H1 (cell line): ENCODE measurements at regions not wholly inside any gene's neighbourhood (a gene's known extent, or its start where the extent isn't known, plus 50 kb on each side); places are given as distances from the start of the nearest gene placed in this dataset.

Experiments used
- CTCF ChIA-PET: fragments of 300-600 bp; sonication (Branson Sonifier 250); formaldehyde crosslinking; loops from one replicate; lab custom pipeline; 2021; ENCODE audit not compliant: partially characterized antibody; lab: Charles Lee
- POLR2A ChIA-PET: fragments of 300-600 bp; sonication (Branson Sonifier 250); formaldehyde crosslinking; loops from one replicate; lab custom pipeline; 2021; ENCODE audit warnings: inconsistent platforms; ENCODE audit not compliant: partially characterized antibody; lab: Charles Lee
- DNase-seq, 2 experiments: peaks; one replicate each; pipeline versions ENCODE4 v3.0.0 to v3.0.0-alpha.2; 2010 to 2022; ENCODE audit warnings: low spot score in 2 of 2, low read depth in 1 of 2, mixed read lengths in 1 of 2
- FAIRE-seq: peaks from 2 replicates; lab custom pipeline; 2011; peaks lifted over from hg19 to GRCh38; lab: Jason Lieb, UNC
- H2AFZ ChIP-seq: 2 replicates; pipeline ENCODE4 v1.8.1; 2012; ENCODE audit warnings: low read length, inconsistent platforms
- H2AK5ac ChIP-seq: 2 replicates; pipeline ENCODE4 v1.6.1; 2013; ENCODE audit warnings: low read depth, low read length
- H2BK120ac ChIP-seq: replicated peaks from 2 replicates; pipeline ENCODE3; 2013; ENCODE audit warnings: low read depth, low read length, inconsistent platforms
- H2BK12ac ChIP-seq: 2 replicates; pipeline ENCODE4 v1.6.1; 2013; ENCODE audit warnings: low read depth, low read length
- H2BK15ac ChIP-seq: 2 replicates; pipeline ENCODE4 v1.6.1; 2013; ENCODE audit warnings: low read length
- H2BK20ac ChIP-seq: 2 replicates; pipeline ENCODE4 v1.6.1; 2013; ENCODE audit warnings: low read length
- H2BK5ac ChIP-seq: 2 replicates; pipeline ENCODE4 v1.6.1; 2013; ENCODE audit warnings: low read depth, low read length
- H3K14ac ChIP-seq: 2 replicates; pipeline ENCODE4 v1.6.1; 2013; ENCODE audit warnings: inconsistent platforms; ENCODE audit not compliant: insufficient read length
- H3K18ac ChIP-seq: 2 replicates; pipeline ENCODE4 v1.6.1; 2013; ENCODE audit warnings: low read length; ENCODE audit errors: extremely low read depth
- H3K23ac ChIP-seq: 2 replicates; pipeline ENCODE4 v1.6.1; 2013; ENCODE audit warnings: inconsistent platforms; ENCODE audit not compliant: insufficient read length
- H3K23me2 ChIP-seq: 2 replicates; pipeline ENCODE4 v1.6.1; 2013; ENCODE audit warnings: low read depth, low read length
- H3K27ac ChIP-seq: 2 replicates; pipeline ENCODE4 v1.6.1; 2011; ENCODE audit warnings: low read depth, low read length, inconsistent platforms
- H3K27me3 ChIP-seq, 4 experiments: replicated peaks in 1 of 4; 1 replicate in 1 of 4; 2 replicates in 3 of 4; pipeline versions ENCODE4 v1.6.1 to v1.8.1; 2011 to 2013; ENCODE audit warnings: low read length in 3 of 4, mild to moderate bottlenecking in 3 of 4, inconsistent platforms in 2 of 4, mixed read lengths in 2 of 4, moderate library complexity in 1 of 4; ENCODE audit not compliant: control insufficient read depth in 3 of 4, insufficient read depth in 3 of 4; ENCODE audit errors: extremely low read depth in 1 of 4
- H3K36me3 ChIP-seq, 4 experiments: 2 replicates each; pipeline versions ENCODE4 v1.6.1 to v1.8.1; 2011 to 2013; ENCODE audit warnings: mild to moderate bottlenecking in 4 of 4, low read length in 3 of 4, moderate library complexity in 2 of 4, control low read depth in 1 of 4, inconsistent platforms in 1 of 4; ENCODE audit not compliant: insufficient read depth in 4 of 4, control insufficient read depth in 2 of 4
- H3K4ac ChIP-seq: replicated peaks from 2 replicates; pipeline ENCODE3; 2013; ENCODE audit warnings: low read length, low read depth, mixed read lengths, inconsistent platforms; ENCODE audit not compliant: insufficient read length
- H3K4me1 ChIP-seq, 4 experiments: replicated peaks in 1 of 4; 1 replicate in 1 of 4; 2 replicates in 3 of 4; pipeline versions ENCODE4 v1.6.1 to v1.8.1; 2011 to 2013; ENCODE audit warnings: low read length in 3 of 4, inconsistent platforms in 2 of 4, mixed read lengths in 1 of 4; ENCODE audit not compliant: insufficient read depth in 4 of 4, control insufficient read depth in 3 of 4
- H3K4me2 ChIP-seq, 2 experiments: 2 replicates each; pipeline versions ENCODE4 v1.6.1 to v1.8.1; 2011 to 2013; ENCODE audit warnings: low read depth in 2 of 2, low read length in 2 of 2, control low read depth in 1 of 2, inconsistent platforms in 1 of 2, mild to moderate bottlenecking in 1 of 2; ENCODE audit not compliant: insufficient read depth in 1 of 2
- H3K4me3 ChIP-seq, 4 experiments: fragments of 200-600, 300-600 bp in 1 of 4; sonication (generic), shearing (Covaris generic), sonication (Bioruptor Twin) in 1 of 4; 2 replicates each; pipeline versions ENCODE4 v1.5.1 to v1.8.1; 2011 to 2016; ENCODE audit warnings: low read length in 4 of 4, low read depth in 3 of 4, control low read depth in 2 of 4, inconsistent platforms in 2 of 4, mild to moderate bottlenecking in 2 of 4, mixed read lengths in 1 of 4, moderate library complexity in 1 of 4; ENCODE audit not compliant: insufficient read depth in 2 of 4; ENCODE audit errors: extremely low read depth in 1 of 4
- H3K56ac ChIP-seq: replicated peaks from 2 replicates; pipeline ENCODE3; 2013; ENCODE audit warnings: low read depth, mild to moderate bottlenecking, mixed read lengths, low read length, inconsistent platforms; ENCODE audit not compliant: insufficient read length
- H3K79me1 ChIP-seq: 2 replicates; pipeline ENCODE4 v1.6.1; 2013; ENCODE audit warnings: low read depth, low read length, control low read depth
- H3K79me2 ChIP-seq, 2 experiments: 2 replicates each; pipeline versions ENCODE4 v1.6.1 to v1.8.1; 2012 to 2013; ENCODE audit warnings: low read length in 2 of 2, mild to moderate bottlenecking in 2 of 2, inconsistent platforms in 1 of 2; ENCODE audit not compliant: insufficient read depth in 2 of 2, control insufficient read depth in 1 of 2
- H3K9ac ChIP-seq, 4 experiments: replicated peaks in 1 of 4; 1 replicate in 1 of 4; 2 replicates in 3 of 4; pipeline versions ENCODE4 v1.6.1 to v1.8.1; 2011 to 2013; ENCODE audit warnings: low read depth in 3 of 4, low read length in 3 of 4, control low read depth in 2 of 4, mild to moderate bottlenecking in 2 of 4, moderate library complexity in 2 of 4, inconsistent platforms in 1 of 4; ENCODE audit errors: extremely low read depth in 1 of 4
- H3K9me3 ChIP-seq, 2 experiments: 2 replicates each; pipeline versions ENCODE4 v1.6.1 to v1.8.1; 2012 to 2013; ENCODE audit warnings: mild to moderate bottlenecking in 2 of 2, moderate library complexity in 2 of 2, control low read depth in 1 of 2, inconsistent platforms in 1 of 2, low read depth in 1 of 2, low read length in 1 of 2, mixed read lengths in 1 of 2; ENCODE audit not compliant: insufficient read depth in 2 of 2
- H4K20me1 ChIP-seq, 2 experiments: replicated peaks in 1 of 2; 2 replicates each; pipeline versions ENCODE3 to v1.8.1; 2011 to 2013; ENCODE audit warnings: inconsistent platforms in 2 of 2, low read length in 2 of 2, mild to moderate bottlenecking in 1 of 2; ENCODE audit not compliant: insufficient read depth in 2 of 2, control insufficient read depth in 1 of 2
- H4K5ac ChIP-seq: 2 replicates; pipeline ENCODE4 v1.6.1; 2013; ENCODE audit warnings: low read length, low read depth, mixed read lengths, inconsistent platforms; ENCODE audit not compliant: insufficient read length
- H4K8ac ChIP-seq: 2 replicates; pipeline ENCODE4 v1.8.0; 2013; ENCODE audit warnings: mild to moderate bottlenecking, moderate library complexity, low read length, inconsistent platforms; ENCODE audit not compliant: insufficient read depth; ENCODE audit errors: extremely low read depth
- H4K91ac ChIP-seq: replicated peaks from 2 replicates; pipeline ENCODE3; 2013; ENCODE audit warnings: low read length, mixed read lengths, inconsistent platforms; ENCODE audit not compliant: insufficient read length
- BACH1 ChIP-seq: IDR thresholded peaks from 2 replicates; pipeline ENCODE4 v1.6.1; 2012; ENCODE audit warnings: low read length, improper control_type of control experiment
- BCL11A ChIP-seq, 2 experiments: IDR thresholded peaks; one replicate each; pipeline ENCODE4 v1.6.1; 2011; ENCODE audit warnings: low read depth in 2 of 2, low read length in 2 of 2, mild to moderate bottlenecking in 2 of 2
- CREB1 ChIP-seq: IDR thresholded peaks from 2 replicates; pipeline ENCODE4 v1.6.1; 2012; ENCODE audit warnings: inconsistent platforms
- GABPA ChIP-seq: IDR thresholded peaks from 2 replicates; pipeline ENCODE4 v1.6.1; 2011; ENCODE audit warnings: mild to moderate bottlenecking, low read length, moderate library complexity, borderline replicate concordance; ENCODE audit not compliant: insufficient read depth
- HDAC2 ChIP-seq, 2 experiments: fragments of 300-600 bp in 1 of 2; sonication (generic) in 1 of 2; IDR thresholded peaks; 2 replicates each; pipeline ENCODE4 v1.6.1; 2011 to 2012; ENCODE audit warnings: low read depth in 2 of 2, low read length in 2 of 2, mild to moderate bottlenecking in 2 of 2, moderate library complexity in 2 of 2, borderline replicate concordance in 1 of 2, inconsistent platforms in 1 of 2
- YY1 ChIP-seq: IDR thresholded peaks from 2 replicates; pipeline ENCODE4 v1.6.1; 2011; ENCODE audit warnings: low read depth, mild to moderate bottlenecking, low read length
- WGBS, 2 experiments: shearing (Covaris generic) in 1 of 2; methylation state at CpG; one replicate each; pipeline versions ENCODE4 v1.1.6 to v1.1.7; 2013 to 2015; ENCODE audit warnings: low lambda C conversion rate in 2 of 2, mixed read lengths in 2 of 2, inconsistent platforms in 1 of 2, low coverage in 1 of 2, missing lambda C conversion rate in 1 of 2; ENCODE audit not compliant: insufficient replicate concordance in 2 of 2, insufficient coverage in 1 of 2, insufficient read length in 1 of 2; ENCODE audit errors: extremely low coverage in 1 of 2, missing lambda C conversion rate in 1 of 2; 5-methylcytosine and 5-hydroxymethylcytosine counted together

- TF ChIP-seq YY1 (no peak), HDAC2 (IDR thresholded peaks at IDR 0.05; ENCODE audit: borderline replicate concordance in 1 of 2, low read depth in 2 of 2, low read length in 2 of 2) (no peak), CREB1 (no peak), BACH1 (no peak), GABPA (no peak), BCL11A (IDR thresholded peaks at IDR 0.05; ENCODE audit: low read depth in 2 of 2, low read length in 2 of 2) (no peak)
- CTCF ChIA-PET, result no interaction called here
- no peak overlapping the region for H4K5ac ChIP-seq
Observed at GRCh38 chr5:4086081-4086480, 490.4 kb downstream of the IRX1 start.

More at GRCh38 chr5:4086081-4086480, 490.4 kb downstream of the IRX1 start:
- Histone ChIP-seq H2AK5ac (no peak overlapping the region), H2BK15ac (no peak overlapping the region), H2BK5ac (no peak overlapping the region), H3K9me3 (no peaks in the 10 kb centered on the region), H4K91ac (no peak overlapping the region), H3K79me1 (no peaks in the 10 kb centered on the region), H3K79me2 (no peaks in the 10 kb centered on the region), H4K20me1 (no peaks in the 10 kb centered on the region), H3K4ac (no peak overlapping the region), H3K4me1 (no peaks in the 10 kb centered on the region), H3K23me2 (no peaks in the 10 kb centered on the region; the same call in 1 of the 2 replicates), H3K56ac (no peak overlapping the region), H3K14ac (no peak overlapping the region), H3K23ac (no peak overlapping the region), H3K4me3 (no peak overlapping the region), H2BK12ac (no peak overlapping the region), H3K27me3 (no peaks in the 10 kb centered on the region), H3K27ac (no peak overlapping the region), H3K18ac (no peak overlapping the region), H2AFZ (no peak overlapping the region), H3K4me2 (no peak overlapping the region), H2BK20ac (no peak overlapping the region), H4K8ac (no peak overlapping the region), H3K9ac (no peak overlapping the region), H3K36me3 (no peaks in the 10 kb centered on the region), H2BK120ac (no peak overlapping the region)
- POLR2A ChIA-PET, result no interaction called here
- no peak for DNase-seq
- no peak for FAIRE-seq
- 90% methylated on average over 4 of the region's 4 CpGs; no CpG with 5 or more reads in 1 of the 2 experiments for WGBS, 2 experiments
